ENCODE measurements at regions not wholly inside any gene's neighbourhood (a gene's known extent, or its start where the extent isn't known, plus 50 kb on each side); places are given as distances from the start of the nearest gene placed in this dataset.
"Not testable (repeated sequence)": the region's sequence is repeated elsewhere in the genome, so short reads cannot be mapped to it uniquely, and the experiment has no call there.

GRCh38 chr12:124645530-124646244 is 78.3 kb upstream of the NCOR2 start:
- TF ChIP-seq CTCF (IDR thresholded peaks at IDR 0.05; ENCODE audit: low read depth, low read length) = no peak
- no peak overlapping the region for H3K4me3 ChIP-seq (replicated peaks in 1 of 2; ENCODE audit: low read depth in 2 of 2, low read length in 2 of 2)
- no peak for DNase-seq (ENCODE audit: low read depth in 2 of 2)

GRCh38 chr12:124643768-124644167 is 76.4 kb upstream of the NCOR2 start:
- H3K4me3 ChIP-seq (replicated peaks in 1 of 2; ENCODE audit: low read depth in 2 of 2, low read length in 2 of 2); DNase-seq (ENCODE audit: low read depth in 2 of 2): not testable (repeated sequence)

- no peak overlapping the region for H3K4me3 ChIP-seq (replicated peaks in 1 of 2; ENCODE audit: low read depth in 2 of 2, low read length in 2 of 2)
- TF ChIP-seq CTCF (IDR thresholded peaks at IDR 0.05; ENCODE audit: low read depth, low read length) = no peak
- DNase-seq (ENCODE audit: low read depth in 2 of 2) = no peak
These were observed 74.7 kb upstream of the NCOR2 start for GRCh38 chr12:124642105-124642504.

GRCh38 chr12:124641591-124641990 is 74.2 kb upstream of the NCOR2 start:
- H3K4me3 ChIP-seq (replicated peaks in 1 of 2; ENCODE audit: low read depth in 2 of 2, low read length in 2 of 2) = no peak overlapping the region
- no peak for TF ChIP-seq CTCF (IDR thresholded peaks at IDR 0.05; ENCODE audit: low read depth, low read length)
- DNase-seq (ENCODE audit: low read depth in 2 of 2) = no peak

- no peak for TF ChIP-seq CTCF (IDR thresholded peaks at IDR 0.05; ENCODE audit: low read depth, low read length)
- H3K4me3 ChIP-seq (replicated peaks in 1 of 2; ENCODE audit: low read depth in 2 of 2, low read length in 2 of 2) = no peak overlapping the region
- DNase-seq (ENCODE audit: low read depth in 2 of 2) = peak; percentile 67 to 76
These were observed 72.6 kb upstream of the NCOR2 start for GRCh38 chr12:124640056-124640455.

GRCh38 chr12:124639122-124639806 is 71.9 kb upstream of the NCOR2 start:
- TF ChIP-seq CTCF (IDR thresholded peaks at IDR 0.05; ENCODE audit: low read depth, low read length) = no peak
- no peak overlapping the region for H3K4me3 ChIP-seq (replicated peaks in 1 of 2; ENCODE audit: low read depth in 2 of 2, low read length in 2 of 2)
- no peak for DNase-seq (ENCODE audit: low read depth in 2 of 2)

GRCh38 chr12:124637581-124637981 is 70.2 kb upstream of the NCOR2 start:
- TF ChIP-seq CTCF (IDR thresholded peaks at IDR 0.05; ENCODE audit: low read depth, low read length) = no peak
- DNase-seq (ENCODE audit: low read depth in 2 of 2) = no peak
- no peak overlapping the region for H3K4me3 ChIP-seq (replicated peaks in 1 of 2; ENCODE audit: low read depth in 2 of 2, low read length in 2 of 2)

Data from cardiac fibroblast (primary cell).